ENCODE measurements at regions not wholly inside any gene's neighbourhood (a gene's known extent, or its start where the extent isn't known, plus 50 kb on each side); places are given as distances from the start of the nearest gene placed in this dataset.

GRCh38 chr15:39066677-39067076, 502.1 kb upstream of the RASGRP1 start:
- Histone ChIP-seq H3K4me1 (peaks cover 0 to 7% (median 0%) of the 10 kb centered on the region in 4 donors), H3K27ac (no peak overlapping the region), H3K36me3 (no peaks in the 10 kb centered on the region), H3K27me3 (no peaks in the 10 kb centered on the region), H3K9me3 (no peaks in the 10 kb centered on the region), H3K4me3 (no peak overlapping the region)
- in situ Hi-C loops (cut with MboI; ENCODE audit: low pct_ligation_motif_present in 1 of 4, low pct_unique_long_range_greater_than_20kb in 1 of 4, low sequenced_read_pairs in 3 of 4): no loop called here
- DNase-seq: no peak
- TF ChIP-seq CTCF (IDR thresholded peaks at IDR 0.05) (no peak), EP300 (IDR thresholded peaks at IDR 0.05; ENCODE audit: low read depth) (no peak), POLR2AphosphoS5 (IDR thresholded peaks at IDR 0.05) (no peak), POLR2A (IDR thresholded peaks at IDR 0.05) (no peak)
- WGBS, 2 donors (ENCODE audit: low coverage in 1 of 2): 33 to 36% methylated on average over 3 of the region's 3 CpGs
- intact Hi-C loops (cut with DNase I; ENCODE audit: low total_unique reads): no loop called here

- intact Hi-C loops (cut with DNase I; ENCODE audit: low total_unique reads): no loop called here
- Histone ChIP-seq H3K36me3 (no peaks in the 10 kb centered on the region), H3K4me1 (peaks cover 0 to 8% (median 4%) of the 10 kb centered on the region in 4 donors), H3K27ac (no peak overlapping the region), H3K27me3 (no peaks in the 10 kb centered on the region), H3K9me3 (no peaks in the 10 kb centered on the region), H3K4me3 (no peak overlapping the region)
- no peak for DNase-seq
- WGBS, 2 donors (ENCODE audit: low coverage in 1 of 2): 61 to 73% methylated on average over 5 of the region's 5 CpGs
- TF ChIP-seq POLR2A (IDR thresholded peaks at IDR 0.05): no peak
- no peak for TF ChIP-seq CTCF (IDR thresholded peaks at IDR 0.05)
- TF ChIP-seq EP300 (IDR thresholded peaks at IDR 0.05; ENCODE audit: low read depth): no peak
- TF ChIP-seq POLR2AphosphoS5 (IDR thresholded peaks at IDR 0.05): no peak
- in situ Hi-C loops (cut with MboI; ENCODE audit: low pct_ligation_motif_present in 1 of 4, low pct_unique_long_range_greater_than_20kb in 1 of 4, low sequenced_read_pairs in 3 of 4): no loop called here
Observed at GRCh38 chr15:39074341-39074985, 506.4 kb upstream of the THBS1 start.

- DNase-seq: no peak
- no peak for TF ChIP-seq CTCF (IDR thresholded peaks at IDR 0.05)
- no peak for TF ChIP-seq POLR2A (IDR thresholded peaks at IDR 0.05)
- no peak for TF ChIP-seq EP300 (IDR thresholded peaks at IDR 0.05; ENCODE audit: low read depth)
- TF ChIP-seq POLR2AphosphoS5 (IDR thresholded peaks at IDR 0.05): no peak
- 0 to 43% methylated on average over 1 to 3 of the region's 3 CpGs for WGBS, 2 donors (ENCODE audit: low coverage in 1 of 2)
- Histone ChIP-seq H3K9me3 (no peaks in the 10 kb centered on the region), H3K4me1 (peaks cover 0 to 13% (median 7%) of the 10 kb centered on the region in 4 donors), H3K27ac (no peak overlapping the region), H3K27me3 (no peaks in the 10 kb centered on the region), H3K36me3 (no peaks in the 10 kb centered on the region), H3K4me3 (no peak overlapping the region)
- in situ Hi-C loops (cut with MboI; ENCODE audit: low pct_ligation_motif_present in 1 of 4, low pct_unique_long_range_greater_than_20kb in 1 of 4, low sequenced_read_pairs in 3 of 4): no loop called here
- intact Hi-C loops (cut with DNase I; ENCODE audit: low total_unique reads): no loop called here
Observed at GRCh38 chr15:39075311-39075710, 505.6 kb upstream of the THBS1 start.

GRCh38 chr15:39075756-39076341, 505.0 kb upstream of the THBS1 start:
- Histone ChIP-seq H3K9me3 (no peaks in the 10 kb centered on the region), H3K27ac (no peak overlapping the region), H3K4me1 (peaks cover 0 to 13% (median 7%) of the 10 kb centered on the region in 4 donors), H3K36me3 (no peaks in the 10 kb centered on the region), H3K4me3 (no peak overlapping the region), H3K27me3 (no peaks in the 10 kb centered on the region)
- in situ Hi-C loops (cut with MboI; ENCODE audit: low pct_ligation_motif_present in 1 of 4, low pct_unique_long_range_greater_than_20kb in 1 of 4, low sequenced_read_pairs in 3 of 4) (no loop called here), intact Hi-C loops (cut with DNase I; ENCODE audit: low total_unique reads) (no loop called here)
- TF ChIP-seq POLR2AphosphoS5 (IDR thresholded peaks at IDR 0.05) (no peak), POLR2A (IDR thresholded peaks at IDR 0.05) (no peak), EP300 (IDR thresholded peaks at IDR 0.05; ENCODE audit: low read depth) (no peak), CTCF (IDR thresholded peaks at IDR 0.05) (no peak)
- no peak for DNase-seq
- WGBS, 2 donors (ENCODE audit: low coverage in 1 of 2): 59 to 91% methylated on average over 5 to 7 of the region's 7 CpGs

All from transverse colon (tissue), 4 donors.